Panc1 (cell line): ENCODE measurements at regions not wholly inside any gene's neighbourhood (a gene's known extent, or its start where the extent isn't known, plus 50 kb on each side); places are given as distances from the start of the nearest gene placed in this dataset.

Experiments
- ATAC-seq: fragments of 200-7000 bp; cut with Tn5 transposase; 2 replicates; pipeline ENCODE4 v1.9.1; 2020; ENCODE audit warnings: mild to moderate bottlenecking, moderate library complexity
- BruUV-seq: library from RNA; stranded (reverse); fragments of 400-500 nt; replicated peaks from 2 replicates; lab custom pipeline; 2021; lab: Mats Ljungman, UMichigan
- CTCF ChIA-PET: fragments of 300-600 bp; sonication (Branson Sonifier 250); formaldehyde crosslinking; loops from one replicate; lab custom pipeline; 2022; ENCODE audit warnings: antibody characterized with exemption; lab: Charles Lee
- POLR2A ChIA-PET: fragments of 300-600 bp; sonication (Branson Sonifier 250); formaldehyde crosslinking; loops from one replicate; lab custom pipeline; 2022; ENCODE audit warnings: antibody characterized with exemption; lab: Charles Lee
- DNase-seq: peaks from one replicate; pipeline ENCODE4 v3.0.0-alpha.2; 2010; ENCODE audit warnings: low read depth, low spot score
- H3K27ac ChIP-seq: 2 replicates; pipeline ENCODE4 v1.5.1; 2011; ENCODE audit warnings: mild to moderate bottlenecking, low read length, inconsistent platforms
- H3K27me3 ChIP-seq: fragments of 200-500 bp; sonication (Bioruptor generic); 2 replicates; pipeline ENCODE4 v1.6.0; 2014; ENCODE audit warnings: low read length, inconsistent platforms; ENCODE audit not compliant: control insufficient read depth, insufficient read depth
- H3K36me3 ChIP-seq: fragments of 200-500 bp; sonication (Bioruptor generic); 2 replicates; pipeline ENCODE4 v1.5.1; 2014; ENCODE audit warnings: inconsistent platforms, mild to moderate bottlenecking, low read length, moderate library complexity; ENCODE audit not compliant: control insufficient read depth, insufficient read depth
- H3K4me1 ChIP-seq: 2 replicates; pipeline ENCODE4 v1.5.1; 2011; ENCODE audit warnings: inconsistent platforms, mild to moderate bottlenecking, low read length, moderate library complexity; ENCODE audit not compliant: control insufficient read depth, insufficient read depth
- H3K4me3 ChIP-seq, 2 experiments: 2 replicates each; pipeline ENCODE4 v1.5.1; 2011 to 2012; ENCODE audit warnings: low read depth in 2 of 2, low read length in 2 of 2, mild to moderate bottlenecking in 2 of 2, inconsistent platforms in 1 of 2, moderate library complexity in 1 of 2
- H3K9me3 ChIP-seq: fragments of 200-500 bp; sonication (Bioruptor generic); 2 replicates; pipeline ENCODE4 v1.5.1; 2014; ENCODE audit warnings: low read depth, mild to moderate bottlenecking, inconsistent platforms, low read length, moderate library complexity; ENCODE audit not compliant: control insufficient read depth, insufficient read depth
- CTCF ChIP-seq: fragments of 450-650 bp; IDR thresholded peaks from 2 replicates; pipeline ENCODE4 v1.5.1; 2017; ENCODE audit warnings: mild to moderate bottlenecking
- POLR2AphosphoS5 ChIP-seq: IDR thresholded peaks from 2 replicates; pipeline ENCODE4 v1.6.1; 2012; ENCODE audit warnings: mild to moderate bottlenecking, low read depth, low read length, moderate library complexity
- REST ChIP-seq, 2 experiments: IDR thresholded peaks; 2 replicates each; pipeline ENCODE4 v1.6.1; 2011 to 2012; ENCODE audit warnings: low read depth in 2 of 2, control low read depth in 1 of 2, low read length in 1 of 2, mild to moderate bottlenecking in 1 of 2, moderate library complexity in 1 of 2; ENCODE audit not compliant: insufficient read depth in 1 of 2
- SIN3A ChIP-seq: IDR thresholded peaks from 2 replicates; pipeline ENCODE4 v1.6.1; 2012; ENCODE audit warnings: low read depth, mild to moderate bottlenecking, low read length, moderate library complexity, borderline replicate concordance; ENCODE audit not compliant: insufficient read depth
- TCF7L2 ChIP-seq: IDR thresholded peaks from 2 replicates; pipeline ENCODE4 v1.6.1; 2011; ENCODE audit warnings: mild to moderate bottlenecking, low read depth, low read length, inconsistent platforms
- in situ Hi-C: cut with HindIII; loops from 2 replicates; pipeline ENCODE4 v1.10.0; 2016; ENCODE audit warnings: low sequenced_read_pairs, low pct_unique_long_range_greater_than_20kb
- intact Hi-C: fragments of 100-400 bp; cut with micrococcal nuclease; formaldehyde crosslinking; loops from one replicate; pipeline ENCODE4 v1.10.0; 2022; ENCODE audit not compliant: unreplicated experiment

GRCh38 chr22:27241430-27242321, 559.9 kb downstream of the MN1 start:
- Histone ChIP-seq H3K4me1 (no peaks in the 10 kb centered on the region), H3K36me3 (no peaks in the 10 kb centered on the region), H3K9me3 (no peaks in the 10 kb centered on the region), H3K27me3 (no peaks in the 10 kb centered on the region; the same call in 1 of the 2 replicates), H3K27ac (no peak overlapping the region), H3K4me3 (no peak overlapping the region)
- DNase-seq (no peak), ATAC-seq (no peak)
- ChIA-PET CTCF (no interaction called here), POLR2A (no interaction called here)
- BruUV-seq: no TSS peak
- intact Hi-C loops: no loop called here
- TF ChIP-seq TCF7L2 (no peak), POLR2AphosphoS5 (no peak), CTCF (no peak), SIN3A (no peak), REST (IDR thresholded peaks at IDR 0.05; ENCODE audit: insufficient read depth in 1 of 2, low read depth in 2 of 2, low read length in 1 of 2) (no peak)
- in situ Hi-C loops: no loop called here

- intact Hi-C loops (no loop called here), in situ Hi-C loops (no loop called here)
- H3K36me3 ChIP-seq: no peaks in the 10 kb centered on the region
- DNase-seq (no peak), ATAC-seq (no peak)
- ChIA-PET POLR2A (no interaction called here), CTCF (no interaction called here)
- H3K4me3 ChIP-seq: no peak overlapping the region
- TF ChIP-seq CTCF (no peak), REST (IDR thresholded peaks at IDR 0.05; ENCODE audit: insufficient read depth in 1 of 2, low read depth in 2 of 2, low read length in 1 of 2) (no peak), SIN3A (no peak), POLR2AphosphoS5 (no peak), TCF7L2 (no peak)
- H3K9me3 ChIP-seq: no peaks in the 10 kb centered on the region
- H3K27ac ChIP-seq: no peak overlapping the region
- no peaks in the 10 kb centered on the region for H3K4me1 ChIP-seq
- BruUV-seq: no TSS peak
- no peaks in the 10 kb centered on the region; the same call in 1 of the 2 replicates for H3K27me3 ChIP-seq
These were observed 559.1 kb downstream of the MN1 start for GRCh38 chr22:27242474-27242873.
